ENCODE measurements at regions not wholly inside any gene's neighbourhood (a gene's known extent, or its start where the extent isn't known, plus 50 kb on each side); places are given as distances from the start of the nearest gene placed in this dataset.
"Not testable (repeated sequence)": the region's sequence is repeated elsewhere in the genome, so short reads cannot be mapped to it uniquely, and the experiment has no call there.

DNA sequence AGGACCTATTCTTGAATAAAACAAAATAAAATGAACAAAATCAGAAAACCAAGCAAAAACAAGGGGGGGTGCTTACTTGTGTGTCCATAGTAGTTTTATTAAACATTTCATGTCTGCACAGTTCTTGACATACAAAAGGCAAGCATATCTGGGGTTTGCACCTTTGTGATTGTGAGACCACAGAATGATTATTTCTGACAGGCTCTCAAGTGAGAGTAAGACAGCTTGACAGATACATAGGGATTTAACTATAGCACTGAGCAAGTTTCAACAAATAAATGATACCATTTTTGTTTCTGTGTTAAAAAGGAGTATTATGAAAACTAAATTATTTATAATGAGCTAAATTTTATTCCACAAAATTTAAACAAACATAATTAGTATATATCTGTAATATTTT, 712.0 kb upstream of the PCDH10 start:
- Histone ChIP-seq H3F3A (ENCODE audit: insufficient read depth, low read depth) (no peaks in the 10 kb centered on the region), H2AFZ (no peak overlapping the region), H4K20me1 (ENCODE audit: insufficient read depth) (no peaks in the 10 kb centered on the region), H3K4me3 (no peak overlapping the region), H3K27me3 (ENCODE audit: insufficient read depth, low read depth) (no peaks in the 10 kb centered on the region), H3K9me2 (ENCODE audit: insufficient read depth) (no peaks in the 10 kb centered on the region), H3K4me2 (no peak overlapping the region), H3K27ac (no peak overlapping the region), H3K4me1 (replicated peaks; ENCODE audit: insufficient read depth) (no peaks in the 10 kb centered on the region), H3K36me3 (ENCODE audit: low read depth) (no peaks in the 10 kb centered on the region), H3K79me2 (ENCODE audit: low read depth) (no peaks in the 10 kb centered on the region), H3K9me3 (ENCODE audit: insufficient read depth, low read depth) (no peaks in the 10 kb centered on the region)
- no TSS peak for BruUV-seq (replicated peaks)
- no peak for TF ChIP-seq EZH2 (IDR thresholded peaks at IDR 0.05; ENCODE audit: low read depth)
- TF ChIP-seq, protein P1, sequence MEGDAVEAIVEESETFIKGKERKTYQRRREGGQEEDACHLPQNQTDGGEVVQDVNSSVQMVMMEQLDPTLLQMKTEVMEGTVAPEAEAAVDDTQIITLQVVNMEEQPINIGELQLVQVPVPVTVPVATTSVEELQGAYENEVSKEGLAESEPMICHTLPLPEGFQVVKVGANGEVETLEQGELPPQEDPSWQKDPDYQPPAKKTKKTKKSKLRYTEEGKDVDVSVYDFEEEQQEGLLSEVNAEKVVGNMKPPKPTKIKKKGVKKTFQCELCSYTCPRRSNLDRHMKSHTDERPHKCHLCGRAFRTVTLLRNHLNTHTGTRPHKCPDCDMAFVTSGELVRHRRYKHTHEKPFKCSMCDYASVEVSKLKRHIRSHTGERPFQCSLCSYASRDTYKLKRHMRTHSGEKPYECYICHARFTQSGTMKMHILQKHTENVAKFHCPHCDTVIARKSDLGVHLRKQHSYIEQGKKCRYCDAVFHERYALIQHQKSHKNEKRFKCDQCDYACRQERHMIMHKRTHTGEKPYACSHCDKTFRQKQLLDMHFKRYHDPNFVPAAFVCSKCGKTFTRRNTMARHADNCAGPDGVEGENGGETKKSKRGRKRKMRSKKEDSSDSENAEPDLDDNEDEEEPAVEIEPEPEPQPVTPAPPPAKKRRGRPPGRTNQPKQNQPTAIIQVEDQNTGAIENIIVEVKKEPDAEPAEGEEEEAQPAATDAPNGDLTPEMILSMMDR (conservative IDR thresholded peaks at IDR 0.05), result no peak
- intact Hi-C loops (cut with micrococcal nuclease; ENCODE audit: unreplicated experiment), result no loop called here
- CTCF ChIA-PET, result no interaction called here
- no peak for DNase-seq
- POLR2A ChIA-PET (ENCODE audit: unreplicated experiment), result no interaction called here

DNA sequence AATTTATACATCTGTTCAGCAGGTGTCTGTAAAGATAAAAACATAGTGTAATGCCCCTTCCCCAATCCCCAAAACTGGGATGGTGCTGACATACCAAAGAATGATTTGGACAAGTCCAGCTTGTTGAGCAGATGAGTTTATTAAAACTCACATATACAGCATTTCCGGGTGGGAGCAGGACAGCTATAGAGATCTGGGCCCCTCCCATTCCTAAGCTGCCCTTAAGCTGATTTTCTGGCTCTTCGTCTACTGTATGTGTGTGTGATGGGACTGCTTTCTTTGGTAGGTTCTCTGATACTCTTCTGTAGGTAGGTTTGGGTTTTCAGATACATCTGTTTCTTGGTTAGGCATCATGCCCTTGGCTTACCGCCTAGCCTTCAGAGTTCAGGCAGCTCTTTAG, 703.7 kb upstream of the PCDH10 start:
- no TSS peak for BruUV-seq (replicated peaks)

DNA sequence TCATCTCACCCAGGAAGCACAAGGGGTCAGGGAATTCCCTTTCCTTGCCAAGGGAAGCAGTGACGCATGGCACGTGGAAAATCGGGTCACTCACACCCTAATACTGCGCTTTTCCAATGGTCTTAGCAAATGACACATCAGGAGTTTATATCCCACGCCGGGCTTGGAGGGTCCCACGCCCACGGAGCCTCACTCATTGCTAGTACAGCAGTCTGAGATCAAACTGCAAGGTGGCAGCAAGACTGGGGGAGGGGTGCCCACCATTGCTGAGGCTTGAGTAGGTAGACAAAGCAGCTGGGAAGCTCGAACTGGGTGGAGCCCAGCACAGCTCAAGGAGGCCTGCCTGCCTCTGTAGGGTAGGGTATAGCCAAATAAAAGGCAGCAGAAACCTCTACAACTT, 691.1 kb upstream of the PCDH10 start:
- H4K20me1 ChIP-seq (ENCODE audit: insufficient read depth); H3K4me3 ChIP-seq; POLR2A ChIA-PET (ENCODE audit: unreplicated experiment); H2AFZ ChIP-seq; H3K27me3 ChIP-seq (ENCODE audit: insufficient read depth, low read depth); H3K79me2 ChIP-seq (ENCODE audit: low read depth); BruUV-seq (replicated peaks); H3K4me2 ChIP-seq; H3K4me1 ChIP-seq (replicated peaks; ENCODE audit: insufficient read depth); H3K27ac ChIP-seq; H3K9me2 ChIP-seq (ENCODE audit: insufficient read depth); intact Hi-C loops (cut with micrococcal nuclease; ENCODE audit: unreplicated experiment); H3K9me3 ChIP-seq (ENCODE audit: insufficient read depth, low read depth); CTCF ChIA-PET; DNase-seq; H3K36me3 ChIP-seq (ENCODE audit: low read depth); H3F3A ChIP-seq (ENCODE audit: insufficient read depth, low read depth): not testable (repeated sequence)

More for the DNA sequence above, 703.7 kb upstream of the PCDH10 start:
- ChIA-PET CTCF (no interaction called here), POLR2A (ENCODE audit: unreplicated experiment) (no interaction called here)
- Histone ChIP-seq H3K4me3 (no peak overlapping the region), H3K9me2 (ENCODE audit: insufficient read depth) (no peaks in the 10 kb centered on the region), H3K36me3 (ENCODE audit: low read depth) (no peaks in the 10 kb centered on the region), H3K79me2 (ENCODE audit: low read depth) (no peaks in the 10 kb centered on the region), H2AFZ (no peak overlapping the region), H3K27me3 (ENCODE audit: insufficient read depth, low read depth) (no peaks in the 10 kb centered on the region), H3F3A (ENCODE audit: insufficient read depth, low read depth) (no peaks in the 10 kb centered on the region), H3K27ac (no peak overlapping the region), H3K4me2 (no peak overlapping the region), H3K4me1 (replicated peaks; ENCODE audit: insufficient read depth) (no peaks in the 10 kb centered on the region), H4K20me1 (ENCODE audit: insufficient read depth) (no peaks in the 10 kb centered on the region), H3K9me3 (ENCODE audit: insufficient read depth, low read depth) (no peaks in the 10 kb centered on the region)
- intact Hi-C loops (cut with micrococcal nuclease; ENCODE audit: unreplicated experiment), result no loop called here
- TF ChIP-seq, protein P1 (conservative IDR thresholded peaks at IDR 0.05), result no peak
- TF ChIP-seq EZH2 (IDR thresholded peaks at IDR 0.05; ENCODE audit: low read depth), result no peak
- DNase-seq, result no peak

DNA sequence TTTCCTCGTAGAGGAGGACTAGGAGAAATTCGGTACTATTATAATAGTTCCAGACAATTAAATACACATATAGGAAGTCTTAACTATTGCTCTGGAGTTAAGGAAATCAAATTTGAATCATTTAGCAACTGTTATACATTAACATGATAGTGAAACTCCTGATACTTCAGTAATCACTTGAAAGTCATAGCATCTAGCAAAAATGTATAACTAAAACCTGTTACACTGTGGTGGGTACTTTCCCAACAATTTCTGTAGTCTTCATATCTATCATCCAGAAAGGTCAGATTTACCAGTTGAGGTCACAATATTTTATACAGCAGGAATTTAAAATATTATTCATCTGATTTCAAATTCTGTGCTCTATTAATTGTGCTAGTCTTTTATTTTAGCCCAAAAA, 669.6 kb upstream of the PCDH10 start:
- H3K79me2 ChIP-seq (ENCODE audit: low read depth), result no peaks in the 10 kb centered on the region
- no TSS peak for BruUV-seq (replicated peaks)
- H3K27me3 ChIP-seq (ENCODE audit: insufficient read depth, low read depth), result no peaks in the 10 kb centered on the region
- no peaks in the 10 kb centered on the region for H3F3A ChIP-seq (ENCODE audit: insufficient read depth, low read depth)
- H4K20me1 ChIP-seq (ENCODE audit: insufficient read depth), result no peaks in the 10 kb centered on the region
- H3K27ac ChIP-seq, result no peak overlapping the region
- H2AFZ ChIP-seq, result no peak overlapping the region
- H3K4me1 ChIP-seq (replicated peaks; ENCODE audit: insufficient read depth), result no peaks in the 10 kb centered on the region
- no peaks in the 10 kb centered on the region for H3K9me2 ChIP-seq (ENCODE audit: insufficient read depth)
- no peaks in the 10 kb centered on the region for H3K9me3 ChIP-seq (ENCODE audit: insufficient read depth, low read depth)
- CTCF ChIA-PET, result no interaction called here
- POLR2A ChIA-PET (ENCODE audit: unreplicated experiment), result no interaction called here
- no peaks in the 10 kb centered on the region for H3K36me3 ChIP-seq (ENCODE audit: low read depth)
- TF ChIP-seq, protein P1 (conservative IDR thresholded peaks at IDR 0.05), result no peak
- no peak for TF ChIP-seq EZH2 (IDR thresholded peaks at IDR 0.05; ENCODE audit: low read depth)
- no peak for DNase-seq
- no peak overlapping the region for H3K4me3 ChIP-seq
- intact Hi-C loops (cut with micrococcal nuclease; ENCODE audit: unreplicated experiment), result no loop called here
- no peak overlapping the region for H3K4me2 ChIP-seq

All from PC-9 (cell line).